ENCODE measurements at regions not wholly inside any gene's neighbourhood (a gene's known extent, or its start where the extent isn't known, plus 50 kb on each side); places are given as distances from the start of the nearest gene placed in this dataset.
"Not testable (repeated sequence)": the region's sequence is repeated elsewhere in the genome, so short reads cannot be mapped to it uniquely, and the experiment has no call there.

DNA sequence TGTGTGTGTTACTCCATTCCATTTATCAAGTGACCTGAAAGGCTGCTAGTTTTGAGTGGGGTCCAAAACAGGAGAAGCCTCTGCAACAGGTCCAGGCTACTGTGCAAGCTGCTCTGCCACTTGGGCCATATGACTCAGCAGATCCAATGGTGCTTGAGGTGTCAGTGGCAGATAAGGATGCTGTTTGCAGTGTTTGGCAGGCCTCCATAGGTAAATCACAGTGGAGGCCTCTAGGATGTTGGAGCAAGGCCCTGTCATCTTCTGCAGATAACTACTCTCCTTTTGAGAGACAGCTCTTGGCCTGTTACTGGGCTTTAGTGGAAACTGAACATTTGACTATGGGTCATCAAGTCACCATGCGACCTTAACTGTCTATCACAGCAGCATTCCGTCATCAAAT is 52.3 kb upstream of the SMARCAD1 start:
- DNase-seq, result not testable (repeated sequence)

DNA sequence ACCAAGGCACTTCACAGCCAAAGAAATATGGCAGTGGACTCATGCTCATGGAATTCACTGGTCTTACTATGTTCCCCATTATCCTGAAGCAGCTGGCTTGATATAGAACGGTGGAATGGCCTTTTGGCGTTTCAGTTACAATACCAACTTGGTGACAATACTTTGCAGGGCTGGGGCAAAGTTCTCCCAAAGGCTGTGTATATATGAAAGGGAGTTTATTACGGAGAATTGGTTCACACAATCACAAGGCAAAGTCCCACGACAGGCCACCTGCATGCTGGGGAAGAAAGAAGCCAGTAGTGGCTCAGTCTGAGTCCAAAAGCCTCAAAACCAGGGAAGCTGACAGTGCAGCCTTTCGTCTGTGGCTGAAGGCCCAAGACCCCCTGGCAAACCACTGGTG is 50.8 kb upstream of the SMARCAD1 start:
- DNase-seq, result no peak
